Adrenal gland (tissue), 5 donors: ENCODE measurements at regions not wholly inside any gene's neighbourhood (a gene's known extent, or its start where the extent isn't known, plus 50 kb on each side); places are given as distances from the start of the nearest gene placed in this dataset.

Experiments used
- POLR2A ChIP-seq, 2 donors: fragments of 450-650 bp; IDR thresholded peaks; one replicate each; pipeline ENCODE4 v1.6.1; 2017; ENCODE audit warnings: antibody characterized with exemption in 2 of 2, mild to moderate bottlenecking in 2 of 2, moderate library complexity in 1 of 2
- TF ChIP-seq, protein P1 (sequence below), 6 experiments: fragments of 450-650 bp in 4 of 6; fragments of 200-600 bp in 2 of 6; sonication (generic) in 1 of 6; IDR thresholded peaks; 1 replicate in 5 of 6; 2 replicates in 1 of 6; pipeline versions ENCODE4 v1.5.1 to v1.8.0; 2016 to 2021; ENCODE audit warnings: antibody characterized with exemption in 6 of 6, mild to moderate bottlenecking in 2 of 6, moderate library complexity in 1 of 6
- donor health status: DM: no; HTN: no; CAD: no.

DNA sequence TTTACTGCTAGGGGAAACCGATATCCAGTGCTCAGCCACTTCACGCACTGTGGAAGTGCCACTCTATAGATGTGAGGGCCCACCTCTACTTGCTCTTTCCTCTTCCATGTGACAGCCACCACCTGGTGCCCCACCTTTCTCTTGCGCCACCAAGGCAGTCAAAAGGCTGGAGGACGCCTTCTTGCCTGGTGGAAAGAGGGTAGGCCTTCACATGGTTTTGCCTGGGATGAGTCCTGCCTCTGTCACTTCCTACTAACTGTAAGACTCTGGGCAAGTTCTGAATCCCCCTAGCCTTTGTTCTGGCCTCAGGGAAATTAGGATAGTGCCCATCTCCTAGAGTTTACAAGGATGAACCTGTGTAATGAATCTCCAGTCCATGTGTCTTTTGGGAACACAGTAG is 66.1 kb upstream of the ODC1 start:
- TF ChIP-seq, protein P1, sequence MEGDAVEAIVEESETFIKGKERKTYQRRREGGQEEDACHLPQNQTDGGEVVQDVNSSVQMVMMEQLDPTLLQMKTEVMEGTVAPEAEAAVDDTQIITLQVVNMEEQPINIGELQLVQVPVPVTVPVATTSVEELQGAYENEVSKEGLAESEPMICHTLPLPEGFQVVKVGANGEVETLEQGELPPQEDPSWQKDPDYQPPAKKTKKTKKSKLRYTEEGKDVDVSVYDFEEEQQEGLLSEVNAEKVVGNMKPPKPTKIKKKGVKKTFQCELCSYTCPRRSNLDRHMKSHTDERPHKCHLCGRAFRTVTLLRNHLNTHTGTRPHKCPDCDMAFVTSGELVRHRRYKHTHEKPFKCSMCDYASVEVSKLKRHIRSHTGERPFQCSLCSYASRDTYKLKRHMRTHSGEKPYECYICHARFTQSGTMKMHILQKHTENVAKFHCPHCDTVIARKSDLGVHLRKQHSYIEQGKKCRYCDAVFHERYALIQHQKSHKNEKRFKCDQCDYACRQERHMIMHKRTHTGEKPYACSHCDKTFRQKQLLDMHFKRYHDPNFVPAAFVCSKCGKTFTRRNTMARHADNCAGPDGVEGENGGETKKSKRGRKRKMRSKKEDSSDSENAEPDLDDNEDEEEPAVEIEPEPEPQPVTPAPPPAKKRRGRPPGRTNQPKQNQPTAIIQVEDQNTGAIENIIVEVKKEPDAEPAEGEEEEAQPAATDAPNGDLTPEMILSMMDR (IDR thresholded peaks at IDR 0.05), result no peak
- no peak for TF ChIP-seq POLR2A (IDR thresholded peaks at IDR 0.05)
